ENCODE measurements at regions not wholly inside any gene's neighbourhood (a gene's known extent, or its start where the extent isn't known, plus 50 kb on each side); places are given as distances from the start of the nearest gene placed in this dataset.

- no peak for TF ChIP-seq POLR2AphosphoS5 (IDR thresholded peaks at IDR 0.05)
- TF ChIP-seq CTCF (IDR thresholded peaks at IDR 0.05) = no peak
- no peak for TF ChIP-seq EP300 (IDR thresholded peaks at IDR 0.05)
- no peak for TF ChIP-seq POLR2A (IDR thresholded peaks at IDR 0.05)
- Histone ChIP-seq H3K4me3 (no peak overlapping the region), H3K27me3 (no peaks in the 10 kb centered on the region), H3K36me3 (no peaks in the 10 kb centered on the region), H3K27ac (no peak overlapping the region), H3K9me3 (peaks cover 0 to 21% (median 13%) of the 10 kb centered on the region in 4 donors), H3K4me1 (peaks cover 0 to 8% (median 5%) of the 10 kb centered on the region in 4 donors)
- 77 to 92% (median 86%) methylated on average over 3 of the region's 3 CpGs for WGBS, 5 donors
- intact Hi-C loops (cut with DNase I; ENCODE audit: low total_unique reads) = no loop called here
- no peak for DNase-seq
Measured at GRCh38 chr6:156027248-156027626, 571.6 kb upstream of the NOX3 start.

- TF ChIP-seq EP300 (IDR thresholded peaks at IDR 0.05) (no peak), POLR2A (IDR thresholded peaks at IDR 0.05) (no peak), CTCF (IDR thresholded peaks at IDR 0.05) (no peak), POLR2AphosphoS5 (IDR thresholded peaks at IDR 0.05) (no peak)
- DNase-seq = peak in 1 of 2 donors; percentile 37
- 51 to 73% (median 64%) methylated on average over 4 of the region's 4 CpGs for WGBS, 5 donors
- Histone ChIP-seq H3K36me3 (no peaks in the 10 kb centered on the region), H3K27ac (no peak overlapping the region), H3K27me3 (no peaks in the 10 kb centered on the region), H3K4me1 (peaks cover 0 to 8% (median 5%) of the 10 kb centered on the region in 4 donors), H3K9me3 (peaks cover 0 to 21% (median 13%) of the 10 kb centered on the region in 4 donors), H3K4me3 (no peak overlapping the region)
- intact Hi-C loops (cut with DNase I; ENCODE audit: low total_unique reads) = no loop called here
Measured at GRCh38 chr6:156026486-156027247, 571.0 kb upstream of the NOX3 start.

- intact Hi-C loops (cut with DNase I; ENCODE audit: low total_unique reads) = no loop called here
- TF ChIP-seq CTCF (IDR thresholded peaks at IDR 0.05) (no peak), EP300 (IDR thresholded peaks at IDR 0.05) (no peak), POLR2A (IDR thresholded peaks at IDR 0.05) (no peak), POLR2AphosphoS5 (IDR thresholded peaks at IDR 0.05) (no peak)
- 88 to 93% (median 91%) methylated on average over 5 of the region's 5 CpGs for WGBS, 5 donors
Measured at GRCh38 chr6:156024339-156024738, 568.7 kb upstream of the NOX3 start.

GRCh38 chr6:156021746-156022396 lies 566.2 kb upstream of the NOX3 start:
- intact Hi-C loops (cut with DNase I; ENCODE audit: low total_unique reads) = no loop called here
- no peaks in the 10 kb centered on the region for H3K4me1 ChIP-seq
- H3K27me3 ChIP-seq = no peaks in the 10 kb centered on the region
- no peaks in the 10 kb centered on the region for H3K36me3 ChIP-seq
- no peak overlapping the region for H3K27ac ChIP-seq
- no peak overlapping the region for H3K4me3 ChIP-seq
- DNase-seq = no peak
- TF ChIP-seq POLR2AphosphoS5 (IDR thresholded peaks at IDR 0.05) = no peak
- no peak for TF ChIP-seq POLR2A (IDR thresholded peaks at IDR 0.05)
- TF ChIP-seq EP300 (IDR thresholded peaks at IDR 0.05) = no peak
- TF ChIP-seq CTCF (IDR thresholded peaks at IDR 0.05) = no peak
- WGBS, 5 donors = 77 to 91% (median 82%) methylated on average over 6 of the region's 6 CpGs
- H3K9me3 ChIP-seq = peaks cover 0 to 21% (median 13%) of the 10 kb centered on the region in 4 donors

More at GRCh38 chr6:156024339-156024738, 568.7 kb upstream of the NOX3 start:
- DNase-seq = no peak
- peaks cover 0 to 8% (median 5%) of the 10 kb centered on the region in 4 donors for H3K4me1 ChIP-seq
- peaks cover 0 to 21% (median 13%) of the 10 kb centered on the region in 4 donors for H3K9me3 ChIP-seq
- no peak overlapping the region for H3K4me3 ChIP-seq
- H3K27me3 ChIP-seq = no peaks in the 10 kb centered on the region
- H3K36me3 ChIP-seq = no peaks in the 10 kb centered on the region
- no peak overlapping the region for H3K27ac ChIP-seq

Data from stomach (tissue), 8 donors.